AG08396 (cell line): ENCODE measurements at regions not wholly inside any gene's neighbourhood (a gene's known extent, or its start where the extent isn't known, plus 50 kb on each side); places are given as distances from the start of the nearest gene placed in this dataset.

Experiments
- DNase-seq: peaks from one replicate; pipeline ENCODE4 v3.0.0; 2012; ENCODE audit warnings: low spot score, mixed read lengths

GRCh38 chr4:156230176-156230575 lies 276.5 kb upstream of the CTSO start:
- no peak for DNase-seq

- DNase-seq = no peak
Observed at GRCh38 chr4:156228676-156229075, 275.0 kb upstream of the CTSO start.

GRCh38 chr4:156227321-156227720 lies 273.7 kb upstream of the CTSO start:
- DNase-seq = no peak

GRCh38 chr4:156223985-156224384 lies 270.3 kb upstream of the CTSO start:
- no peak for DNase-seq

- no peak for DNase-seq
Observed at GRCh38 chr4:156217236-156217635, 263.6 kb upstream of the CTSO start.

GRCh38 chr4:156201050-156201449 lies 247.4 kb upstream of the CTSO start:
- DNase-seq = no peak

- DNase-seq = no peak
Observed at GRCh38 chr4:156198511-156198910, 244.8 kb upstream of the CTSO start.

DNA sequence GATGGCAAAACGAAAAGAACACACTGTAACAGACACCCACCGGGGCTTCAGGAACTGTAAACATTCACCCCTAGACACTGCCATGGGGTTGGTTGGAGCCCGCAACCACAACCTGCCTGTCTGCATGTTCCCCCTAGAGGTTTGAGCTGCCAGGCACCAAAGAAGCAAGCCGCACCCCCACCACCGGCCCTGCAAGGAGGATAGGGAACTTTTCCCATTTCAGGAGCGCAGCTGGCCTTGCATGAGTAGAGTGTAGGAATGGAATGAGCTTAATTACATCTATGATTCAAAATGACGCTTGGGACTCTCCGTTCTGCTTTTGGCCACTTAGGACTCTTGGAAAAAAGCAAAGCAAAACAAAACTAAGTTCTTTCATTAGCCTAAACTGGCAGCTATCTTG lies 243.6 kb upstream of the CTSO start:
- DNase-seq = no peak

DNA sequence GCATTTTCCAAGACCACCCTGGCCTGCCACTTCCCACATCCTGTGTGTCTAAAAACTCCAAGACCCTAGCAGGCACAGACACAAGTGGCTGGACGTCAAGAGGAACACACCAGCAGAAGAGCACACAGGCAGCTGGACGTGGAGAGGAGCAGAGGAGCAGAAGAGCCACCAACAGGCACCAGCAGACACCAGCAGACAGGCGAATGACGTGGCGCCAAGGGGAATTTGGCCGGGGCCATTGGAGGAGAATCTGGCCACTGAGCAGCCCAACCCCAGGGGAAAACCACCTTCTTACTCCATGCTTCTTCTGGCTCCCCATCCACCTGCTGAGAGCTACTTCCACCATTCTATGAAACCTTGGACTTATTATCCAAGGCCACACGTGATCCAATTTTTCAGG lies 243.1 kb upstream of the CTSO start:
- DNase-seq = no peak

DNA sequence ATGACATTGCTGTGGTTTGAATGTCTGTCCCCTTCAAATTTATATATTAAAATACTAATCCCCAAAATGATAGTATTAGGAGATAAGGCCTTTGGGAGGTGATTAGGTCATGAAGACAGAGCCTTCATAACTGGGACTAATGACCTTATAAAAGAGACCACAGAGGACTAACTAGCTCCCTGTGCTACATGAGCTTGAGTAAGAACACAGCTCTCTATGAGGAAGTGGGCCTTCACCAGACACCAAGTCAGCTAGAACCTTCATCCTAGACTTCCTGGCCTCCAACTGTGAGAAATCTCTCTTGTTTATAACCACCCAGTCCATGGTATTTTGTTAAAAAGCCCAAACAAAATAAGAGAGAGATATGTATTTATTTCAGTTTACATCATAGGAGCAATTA lies 242.2 kb upstream of the CTSO start:
- DNase-seq = no peak

DNA sequence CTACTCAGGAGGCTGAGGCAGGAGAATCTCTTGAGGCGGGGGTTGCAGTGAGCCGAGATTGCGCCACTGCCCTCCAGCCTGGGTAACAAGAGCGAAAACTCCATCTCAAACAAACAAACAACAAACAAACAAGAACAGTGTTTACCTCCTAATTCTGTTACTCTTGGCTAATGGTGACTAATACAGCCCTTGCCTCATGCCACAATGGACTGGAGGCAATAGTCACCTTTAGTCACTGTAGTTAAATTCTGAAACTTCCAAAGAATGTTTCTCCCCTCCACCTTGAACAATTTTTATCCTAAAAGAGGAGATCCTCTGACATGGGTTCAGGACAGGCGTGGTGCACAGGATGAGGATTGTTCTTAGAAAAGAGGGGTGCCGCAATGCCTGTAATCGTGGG lies 241.2 kb upstream of the CTSO start:
- no peak for DNase-seq

DNA sequence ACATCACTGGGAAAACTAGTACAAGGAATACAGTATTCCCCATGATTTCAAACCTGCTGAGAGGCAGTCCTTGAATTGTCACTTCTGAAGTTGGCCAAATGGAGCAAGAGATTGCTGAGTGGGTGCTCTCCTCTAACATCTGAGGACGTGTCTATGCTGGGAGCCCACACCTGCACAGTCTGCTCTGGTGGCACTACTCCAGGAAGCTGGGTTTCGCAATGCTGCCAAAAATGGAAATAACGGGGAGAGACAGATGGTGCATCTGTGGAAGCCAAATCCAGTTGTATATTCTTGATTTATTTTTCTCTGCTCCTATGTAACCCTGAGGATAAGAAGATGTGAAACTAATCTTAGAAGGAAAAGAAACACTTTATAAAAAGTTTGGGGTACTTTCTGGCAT lies 240.1 kb upstream of the CTSO start:
- DNase-seq = no peak

DNA sequence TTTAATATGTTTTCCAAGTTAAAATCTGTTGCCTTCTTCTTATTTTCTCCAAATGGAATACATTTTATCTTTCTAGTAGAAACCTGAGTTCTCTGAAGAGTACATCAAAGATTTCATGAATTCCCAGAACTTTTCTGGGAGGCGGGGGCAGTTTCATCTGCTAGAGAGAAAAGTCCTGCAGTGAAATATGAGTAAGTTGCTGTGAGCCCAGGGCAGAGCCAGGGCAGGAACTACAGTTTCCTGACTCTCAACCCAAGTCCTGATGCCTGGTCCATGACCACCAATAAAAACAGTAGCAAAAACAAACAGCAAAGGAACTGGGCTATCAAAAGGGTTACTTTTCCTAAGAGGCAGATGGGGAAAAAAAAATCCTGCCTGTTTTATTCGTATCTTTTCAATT lies 239.4 kb upstream of the CTSO start:
- no peak for DNase-seq

DNA sequence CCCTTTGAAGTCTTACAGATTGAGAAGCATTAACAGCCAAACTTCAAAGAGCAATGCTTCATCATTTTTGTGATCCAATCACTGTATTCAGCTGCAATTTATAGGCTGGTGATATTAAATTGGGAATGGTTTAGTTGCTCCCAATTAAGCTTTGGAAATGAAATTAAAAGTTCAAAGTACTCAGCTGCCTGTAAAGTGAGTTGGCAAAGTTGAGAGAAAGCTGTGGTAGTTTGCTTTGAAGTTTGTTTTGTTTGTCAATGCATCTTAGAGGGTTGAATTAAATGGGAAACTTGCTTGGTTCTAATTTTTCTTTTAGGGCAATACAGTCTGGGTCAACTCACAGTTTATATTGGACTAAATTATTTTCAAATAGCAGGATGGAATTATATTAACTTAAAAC lies 238.4 kb upstream of the CTSO start:
- DNase-seq = no peak

DNA sequence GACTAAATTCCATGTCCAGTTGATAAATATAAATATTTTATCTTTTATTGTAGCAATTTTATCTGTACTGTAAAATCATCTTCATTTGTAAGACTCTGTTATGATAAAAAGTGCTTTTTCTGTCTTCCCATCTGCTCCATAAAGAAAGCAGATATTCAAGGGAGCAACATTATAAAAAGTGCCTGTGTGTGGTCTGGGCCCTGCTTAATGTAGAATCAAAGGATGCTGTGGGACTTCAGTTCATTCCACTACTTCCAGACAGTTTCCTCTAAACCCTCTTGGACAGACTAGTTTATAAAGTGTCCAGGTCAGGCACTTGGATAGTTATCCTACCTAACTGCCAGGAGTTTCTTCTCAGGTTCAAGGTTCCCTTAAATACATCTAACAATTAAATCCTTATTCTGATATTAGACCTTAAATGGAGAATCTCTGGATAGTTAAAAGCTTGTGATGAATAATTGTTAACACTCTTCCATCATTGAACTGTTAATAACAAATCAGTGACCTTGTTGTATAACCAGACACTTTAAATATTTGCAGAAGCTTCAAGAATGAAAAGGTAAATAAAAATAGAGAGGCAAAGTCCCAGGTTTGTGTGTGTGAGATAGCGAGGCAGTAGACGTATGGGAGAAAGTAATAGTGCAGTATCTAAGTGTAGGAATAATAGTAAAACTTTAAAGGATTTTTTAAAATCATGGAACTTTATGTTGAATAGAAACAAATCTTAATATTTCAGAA lies 237.5 kb upstream of the CTSO start:
- no peak for DNase-seq

DNA sequence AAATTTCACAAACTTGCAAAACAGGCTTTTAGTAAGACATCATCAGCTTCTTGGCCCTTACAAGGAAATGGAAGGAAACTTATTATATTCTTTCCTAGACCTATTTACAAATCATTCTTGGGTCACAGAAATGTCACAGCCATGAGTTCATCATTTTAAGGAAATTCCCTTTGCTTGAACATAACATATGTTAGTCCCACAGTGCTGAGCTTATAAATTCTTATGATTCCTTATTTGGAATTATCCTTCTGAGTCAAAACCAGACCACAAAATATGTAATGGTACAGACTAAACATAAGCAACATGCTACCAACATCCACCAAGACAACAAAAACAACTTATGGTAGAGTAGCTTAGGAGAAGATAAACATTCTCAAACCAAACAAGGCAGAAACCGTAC lies 236.9 kb upstream of the CTSO start:
- no peak for DNase-seq

GRCh38 chr4:156188596-156188995 lies 234.9 kb upstream of the CTSO start:
- no peak for DNase-seq

GRCh38 chr4:156186111-156186510 lies 232.4 kb upstream of the CTSO start:
- DNase-seq = no peak

DNA sequence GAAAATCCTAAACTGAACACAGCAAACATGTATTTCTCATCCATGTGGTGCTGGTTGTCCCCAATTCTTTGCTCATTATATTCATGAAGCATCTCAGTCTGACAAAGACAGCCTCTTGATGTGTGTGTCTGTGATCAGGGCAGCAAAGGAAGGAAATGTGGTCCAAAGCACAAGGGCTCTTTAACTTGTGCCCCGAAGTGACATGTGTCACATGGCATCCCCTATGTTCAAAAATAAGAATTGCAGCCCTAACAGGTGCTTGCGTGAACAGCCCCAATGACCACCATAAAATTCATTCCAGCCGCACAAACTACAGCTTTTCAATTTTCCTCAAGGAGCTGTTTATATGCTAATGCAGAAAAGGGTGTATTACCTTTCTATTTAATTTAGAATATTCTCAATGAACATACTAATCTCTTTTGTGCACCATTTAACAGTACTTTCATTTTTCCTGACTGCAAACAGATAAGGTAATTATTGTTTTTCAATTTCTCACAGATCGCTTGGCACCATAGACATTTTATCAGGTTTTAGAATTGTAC lies 231.9 kb upstream of the CTSO start:
- DNase-seq = no peak

DNA sequence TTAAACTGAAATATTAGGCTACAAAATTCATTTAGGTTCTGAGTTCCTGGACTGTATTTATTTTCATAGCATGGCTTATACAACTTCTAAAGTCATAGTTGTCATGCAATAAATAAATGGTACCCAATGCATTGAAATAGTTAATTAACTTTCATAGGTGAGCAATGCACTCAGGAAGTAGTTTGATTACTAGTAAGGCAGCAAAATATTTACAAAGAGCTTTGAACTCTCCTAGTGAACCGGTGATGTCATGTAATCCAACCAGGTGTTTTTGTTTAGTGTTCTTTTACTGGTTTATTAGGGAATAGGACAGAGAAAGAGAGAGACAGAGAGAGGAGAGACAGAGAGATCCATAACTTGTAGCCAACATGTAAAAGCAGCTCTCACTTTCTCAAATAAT lies 228.6 kb upstream of the CTSO start:
- no peak for DNase-seq

DNA sequence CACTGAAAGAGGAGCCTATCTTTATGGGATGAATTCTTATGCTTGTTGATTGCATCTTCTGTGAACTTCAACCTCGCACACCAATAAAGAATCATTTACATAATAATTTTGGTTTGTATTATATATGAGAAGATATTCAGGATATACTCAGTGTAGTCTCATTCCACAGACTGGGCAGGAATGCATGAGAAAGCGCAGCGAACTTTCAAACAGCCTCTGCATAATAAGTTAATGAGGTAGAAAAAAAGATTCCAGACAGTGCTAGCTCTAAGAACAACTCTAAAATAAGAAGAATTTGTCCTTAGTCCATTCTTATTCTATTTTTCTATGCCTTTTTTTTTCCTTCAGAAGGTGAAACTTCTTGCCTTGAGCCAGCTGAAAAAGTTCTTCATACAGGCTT lies 224.3 kb upstream of the CTSO start:
- DNase-seq = no peak

- DNase-seq = no peak
Observed at GRCh38 chr4:156176896-156177295, 223.2 kb upstream of the CTSO start.

- DNase-seq = no peak
Observed at GRCh38 chr4:156173937-156174336, 220.3 kb upstream of the CTSO start.

DNA sequence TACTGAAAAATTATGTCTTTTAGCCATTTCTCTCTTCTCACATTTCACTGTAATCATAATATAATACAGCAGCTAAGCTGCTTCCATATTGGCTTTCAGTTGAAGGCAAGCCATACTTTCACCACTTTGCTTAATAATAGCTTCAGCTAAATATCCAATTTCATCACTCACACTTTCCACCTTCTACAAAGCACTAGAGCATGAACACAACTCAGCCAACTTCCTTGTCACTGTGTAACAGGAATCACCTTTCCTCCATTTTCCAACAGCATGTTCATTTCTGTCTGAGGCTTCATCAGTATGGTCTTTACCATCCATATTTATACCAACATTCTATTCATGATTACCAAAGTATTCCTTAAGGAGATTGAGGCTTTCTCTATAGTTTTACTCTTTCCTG lies 219.8 kb upstream of the CTSO start:
- no peak for DNase-seq
